OCI-LY3 (cell line): ENCODE measurements at regions not wholly inside any gene's neighbourhood (a gene's known extent, or its start where the extent isn't known, plus 50 kb on each side); places are given as distances from the start of the nearest gene placed in this dataset.

Experiments used
- H2AFZ ChIP-seq: fragments of 200-600, 300-600 bp; shearing (Covaris generic); 2 replicates; pipeline ENCODE4 v1.6.0; 2014; ENCODE audit warnings: antibody characterized with exemption, low read depth, low read length
- H3K27ac ChIP-seq: fragments of 200-600, 300-600 bp; sonication (generic); 2 replicates; pipeline ENCODE4 v1.5.1; 2014; ENCODE audit warnings: mild to moderate bottlenecking, low read length, moderate library complexity, mixed read lengths
- H3K27me3 ChIP-seq: fragments of 200-600, 300-600 bp; sonication (generic); 2 replicates; pipeline ENCODE4 v1.6.1; 2014; ENCODE audit warnings: low read depth, low read length, mixed read lengths
- H3K36me3 ChIP-seq: fragments of 200-600, 300-600 bp; sonication (generic); replicated peaks from 2 replicates; pipeline ENCODE3; 2014; ENCODE audit warnings: low read depth, low read length, mixed read lengths
- H3K4me1 ChIP-seq: fragments of 300-600, 200-600 bp; sonication (generic); 2 replicates; pipeline ENCODE4 v1.6.1; 2014; ENCODE audit warnings: low read length, mixed read lengths
- H3K4me2 ChIP-seq: fragments of 200-600, 300-600 bp; sonication (generic); 2 replicates; pipeline ENCODE4 v1.6.1; 2014; ENCODE audit warnings: low read length, mixed read lengths
- H3K4me3 ChIP-seq: fragments of 300-600, 200-600 bp; sonication (generic); 2 replicates; pipeline ENCODE4 v1.5.1; 2014; ENCODE audit warnings: antibody characterized with exemption, mild to moderate bottlenecking, low read length, moderate library complexity
- H3K79me2 ChIP-seq: fragments of 300-600, 200-600 bp; shearing (Covaris generic); 2 replicates; pipeline ENCODE4 v1.6.1; 2014; ENCODE audit warnings: mild to moderate bottlenecking, low read length, mixed read lengths
- H3K9ac ChIP-seq: fragments of 300-600, 200-600 bp; shearing (Covaris generic); 2 replicates; pipeline ENCODE4 v1.6.0; 2014; ENCODE audit warnings: mild to moderate bottlenecking, low read length, moderate library complexity
- H3K9me3 ChIP-seq: fragments of 200-600, 300-600 bp; shearing (Covaris generic); 2 replicates; pipeline ENCODE4 v1.6.1; 2014; ENCODE audit warnings: low read length, mixed read lengths; ENCODE audit not compliant: insufficient read depth
- H4K20me1 ChIP-seq: fragments of 200-600, 300-600 bp; sonication (generic); 2 replicates; pipeline ENCODE4 v1.6.1; 2016; ENCODE audit warnings: low read length, mixed read lengths; ENCODE audit not compliant: insufficient read depth
- CTCF ChIP-seq: fragments of 200-600, 300-600 bp; sonication (generic); IDR thresholded peaks from 2 replicates; pipeline ENCODE4 v1.5.1; 2014; ENCODE audit warnings: antibody characterized with exemption, low read length, low read depth
- EZH2phosphoT487 ChIP-seq: fragments of 200-600 bp; shearing (Covaris generic); IDR thresholded peaks from 2 replicates; pipeline ENCODE4 v1.6.1; 2018; ENCODE audit warnings: antibody characterized with exemption, mixed run types, low read depth

GRCh38 chr15:29560896-29561295 is 261.4 kb downstream of the TJP1 start:
- Histone ChIP-seq H3K9me3 (no peaks in the 10 kb centered on the region), H3K27ac (no peak overlapping the region), H3K4me1 (no peaks in the 10 kb centered on the region), H3K27me3 (peaks cover 20% of the 10 kb centered on the region; the same call in 1 of the 2 replicates), H3K9ac (no peak overlapping the region), H2AFZ (no peak overlapping the region), H3K4me2 (no peak overlapping the region), H3K36me3 (no peaks in the 10 kb centered on the region), H3K79me2 (no peaks in the 10 kb centered on the region), H3K4me3 (no peak overlapping the region), H4K20me1 (no peaks in the 10 kb centered on the region)
- TF ChIP-seq EZH2phosphoT487 (no peak), CTCF (no peak)

- no peaks in the 10 kb centered on the region for H3K79me2 ChIP-seq
- peaks cover 21% of the 10 kb centered on the region; the same call in 1 of the 2 replicates for H3K27me3 ChIP-seq
- no peaks in the 10 kb centered on the region for H3K36me3 ChIP-seq
- no peaks in the 10 kb centered on the region for H3K9me3 ChIP-seq
- no peak overlapping the region for H3K27ac ChIP-seq
- H3K4me1 ChIP-seq: no peaks in the 10 kb centered on the region
- no peak overlapping the region for H3K9ac ChIP-seq
- no peaks in the 10 kb centered on the region for H4K20me1 ChIP-seq
- TF ChIP-seq EZH2phosphoT487 (no peak), CTCF (no peak)
- no peak overlapping the region for H3K4me3 ChIP-seq
- H3K4me2 ChIP-seq: no peak overlapping the region
- H2AFZ ChIP-seq: no peak overlapping the region
These were observed 264.0 kb downstream of the TJP1 start for GRCh38 chr15:29558261-29558660.

GRCh38 chr15:29557171-29557570 is 265.1 kb downstream of the TJP1 start:
- Histone ChIP-seq H3K4me3 (no peak overlapping the region), H3K27me3 (peaks cover 21% of the 10 kb centered on the region; the same call in 1 of the 2 replicates), H3K27ac (no peak overlapping the region), H2AFZ (no peak overlapping the region), H3K9ac (no peak overlapping the region), H3K79me2 (no peaks in the 10 kb centered on the region), H3K36me3 (no peaks in the 10 kb centered on the region), H3K9me3 (no peaks in the 10 kb centered on the region), H3K4me2 (no peak overlapping the region), H3K4me1 (no peaks in the 10 kb centered on the region), H4K20me1 (no peaks in the 10 kb centered on the region)
- no peak for TF ChIP-seq EZH2phosphoT487
- TF ChIP-seq CTCF: no peak

- Histone ChIP-seq H3K4me1 (no peaks in the 10 kb centered on the region), H3K36me3 (no peaks in the 10 kb centered on the region), H3K27me3 (peaks cover 21% of the 10 kb centered on the region; the same call in 1 of the 2 replicates), H3K4me3 (no peak overlapping the region), H3K9me3 (no peaks in the 10 kb centered on the region), H3K79me2 (no peaks in the 10 kb centered on the region), H3K9ac (no peak overlapping the region), H4K20me1 (no peaks in the 10 kb centered on the region), H3K4me2 (no peak overlapping the region), H3K27ac (no peak overlapping the region), H2AFZ (no peak overlapping the region)
- no peak for TF ChIP-seq CTCF
- no peak for TF ChIP-seq EZH2phosphoT487
These were observed 265.9 kb downstream of the TJP1 start for GRCh38 chr15:29556380-29556779.
